Breast epithelium (tissue), 3 donors: ENCODE measurements at regions not wholly inside any gene's neighbourhood (a gene's known extent, or its start where the extent isn't known, plus 50 kb on each side); places are given as distances from the start of the nearest gene placed in this dataset.

ENCODE experiments used
- POLR2A ChIP-seq: fragments of 450-650 bp; IDR thresholded peaks from one replicate; pipeline ENCODE4 v1.6.1; 2016; ENCODE audit warnings: antibody characterized with exemption, mild to moderate bottlenecking, moderate library complexity
- POLR2AphosphoS5 ChIP-seq, 3 donors: sonication (generic); formaldehyde crosslinking; IDR thresholded peaks; one replicate each; pipeline ENCODE4 v1.6.1; 2017; ENCODE audit warnings: antibody characterized with exemption in 3 of 3
- TF ChIP-seq, protein P1 (sequence below), 3 donors: fragments of 450-650 bp; IDR thresholded peaks; one replicate each; pipeline ENCODE4 v1.5.1; 2016 to 2017; ENCODE audit warnings: antibody characterized with exemption in 3 of 3, mild to moderate bottlenecking in 3 of 3, moderate library complexity in 3 of 3

GRCh38 chr3:82520846-82521245 lies 759.4 kb upstream of the GBE1 start:
- TF ChIP-seq, protein P1, sequence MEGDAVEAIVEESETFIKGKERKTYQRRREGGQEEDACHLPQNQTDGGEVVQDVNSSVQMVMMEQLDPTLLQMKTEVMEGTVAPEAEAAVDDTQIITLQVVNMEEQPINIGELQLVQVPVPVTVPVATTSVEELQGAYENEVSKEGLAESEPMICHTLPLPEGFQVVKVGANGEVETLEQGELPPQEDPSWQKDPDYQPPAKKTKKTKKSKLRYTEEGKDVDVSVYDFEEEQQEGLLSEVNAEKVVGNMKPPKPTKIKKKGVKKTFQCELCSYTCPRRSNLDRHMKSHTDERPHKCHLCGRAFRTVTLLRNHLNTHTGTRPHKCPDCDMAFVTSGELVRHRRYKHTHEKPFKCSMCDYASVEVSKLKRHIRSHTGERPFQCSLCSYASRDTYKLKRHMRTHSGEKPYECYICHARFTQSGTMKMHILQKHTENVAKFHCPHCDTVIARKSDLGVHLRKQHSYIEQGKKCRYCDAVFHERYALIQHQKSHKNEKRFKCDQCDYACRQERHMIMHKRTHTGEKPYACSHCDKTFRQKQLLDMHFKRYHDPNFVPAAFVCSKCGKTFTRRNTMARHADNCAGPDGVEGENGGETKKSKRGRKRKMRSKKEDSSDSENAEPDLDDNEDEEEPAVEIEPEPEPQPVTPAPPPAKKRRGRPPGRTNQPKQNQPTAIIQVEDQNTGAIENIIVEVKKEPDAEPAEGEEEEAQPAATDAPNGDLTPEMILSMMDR (IDR thresholded peaks at IDR 0.05): no peak
- TF ChIP-seq POLR2AphosphoS5 (IDR thresholded peaks at IDR 0.05): no peak
- no peak for TF ChIP-seq POLR2A
